SK-N-SH (cell line): ENCODE measurements at regions not wholly inside any gene's neighbourhood (a gene's known extent, or its start where the extent isn't known, plus 50 kb on each side); places are given as distances from the start of the nearest gene placed in this dataset.

Source experiments
- CTCF ChIA-PET: fragments of 300-600, 350-600 bp; formaldehyde crosslinking; extraction: SDS; loops from one replicate; lab custom pipeline; 2021; lab: Yijun Ruan, JAX
- POLR2A ChIA-PET: fragments of 350-600 bp; sonication (Branson Sonifier 250); formaldehyde crosslinking; extraction: SDS; loops from one replicate; lab custom pipeline; 2020; ENCODE audit warnings: antibody characterized with exemption, inconsistent platforms; lab: Yijun Ruan, JAX
- DNase-seq: peaks from one replicate; pipeline ENCODE4 v3.0.0; 2012
- H2AFZ ChIP-seq: fragments of 200-600 bp; sonication (generic); 2 replicates; pipeline ENCODE4 v1.8.1; 2016; ENCODE audit warnings: antibody characterized with exemption, mild to moderate bottlenecking, low read depth
- H3F3A ChIP-seq: fragments of 200-600 bp; sonication (generic); replicated peaks from 2 replicates; pipeline ENCODE3; 2016; ENCODE audit warnings: antibody characterized with exemption, mild to moderate bottlenecking; ENCODE audit not compliant: insufficient read depth
- H3K27ac ChIP-seq, 2 experiments: fragments of 200-500 bp in 1 of 2; fragments of 200-600 bp in 1 of 2; sonication (Bioruptor generic) in 1 of 2; sonication (generic), shearing (Covaris generic) in 1 of 2; 2 replicates each; pipeline versions ENCODE4 v1.5.1 to v1.6.1; 2014 to 2016; ENCODE audit warnings: low read depth in 2 of 2, inconsistent platforms in 1 of 2, low read length in 1 of 2, mild to moderate bottlenecking in 1 of 2, mixed read lengths in 1 of 2
- H3K27me3 ChIP-seq: fragments of 200-600 bp; sonication (generic), shearing (Covaris generic); 2 replicates; pipeline ENCODE4 v1.6.1; 2016; ENCODE audit warnings: mixed run types; ENCODE audit not compliant: insufficient read depth
- H3K36me3 ChIP-seq, 2 experiments: fragments of 200-500 bp in 1 of 2; fragments of 200-600 bp in 1 of 2; sonication (Bioruptor generic) in 1 of 2; sonication (generic) in 1 of 2; replicated peaks in 1 of 2; 2 replicates each; pipeline versions ENCODE3 to v1.5.1; 2014 to 2016; ENCODE audit warnings: low read length in 1 of 2, mild to moderate bottlenecking in 1 of 2; ENCODE audit not compliant: insufficient read depth in 2 of 2, control insufficient read depth in 1 of 2
- H3K4me1 ChIP-seq, 2 experiments: fragments of 200-500 bp in 1 of 2; fragments of 200-600 bp in 1 of 2; sonication (Bioruptor generic) in 1 of 2; sonication (generic), shearing (Covaris generic) in 1 of 2; 2 replicates each; pipeline versions ENCODE4 v1.5.1 to v1.6.1; 2014 to 2016; ENCODE audit warnings: low read depth in 1 of 2, low read length in 1 of 2, mixed run types in 1 of 2; ENCODE audit not compliant: insufficient read depth in 2 of 2, control insufficient read depth in 1 of 2
- H3K4me2 ChIP-seq: fragments of 200-600 bp; sonication (generic), shearing (Covaris generic); 2 replicates; pipeline ENCODE4 v1.6.1; 2017; ENCODE audit warnings: mixed run types
- H3K4me3 ChIP-seq, 2 experiments: fragments of 200-500 bp in 1 of 2; fragments of 200-600 bp in 1 of 2; sonication (Bioruptor generic) in 1 of 2; sonication (generic), shearing (Covaris generic) in 1 of 2; 2 replicates each; pipeline versions ENCODE4 v1.5.1 to v1.8.1; 2014 to 2016; ENCODE audit warnings: low read depth in 2 of 2, inconsistent platforms in 1 of 2, low read length in 1 of 2, mild to moderate bottlenecking in 1 of 2, mixed read lengths in 1 of 2, moderate library complexity in 1 of 2
- H3K79me2 ChIP-seq: fragments of 200-600 bp; sonication (generic); 2 replicates; pipeline ENCODE4 v1.8.1; 2017; ENCODE audit warnings: mild to moderate bottlenecking; ENCODE audit not compliant: insufficient read depth
- H3K9ac ChIP-seq: fragments of 200-600 bp; sonication (generic); 2 replicates; pipeline ENCODE4 v1.6.1; 2017; ENCODE audit warnings: mixed run types
- H3K9me2 ChIP-seq: fragments of 200-600 bp; sonication (generic); 2 replicates; pipeline ENCODE4 v1.6.1; 2017; ENCODE audit warnings: mixed run types
- H3K9me3 ChIP-seq: fragments of 200-600 bp; sonication (generic); 2 replicates; pipeline ENCODE4 v1.6.1; 2017; ENCODE audit warnings: mixed run types, mild to moderate bottlenecking, moderate library complexity
- H4K20me1 ChIP-seq: fragments of 200-600 bp; sonication (generic); 2 replicates; pipeline ENCODE4 v1.6.1; 2017; ENCODE audit warnings: mild to moderate bottlenecking, mixed run types; ENCODE audit not compliant: insufficient read depth
- CTCF ChIP-seq: fragments of 200-600 bp; sonication (generic); IDR thresholded peaks from 2 replicates; pipeline ENCODE4 v1.6.1; 2017; ENCODE audit warnings: antibody characterized with exemption, mild to moderate bottlenecking, moderate library complexity
- EP300 ChIP-seq, 2 experiments: IDR thresholded peaks; 2 replicates each; pipeline versions ENCODE4 v1.4.0 to v1.6.1; 2012; ENCODE audit warnings: borderline replicate concordance in 1 of 2, low read depth in 1 of 2, low read length in 1 of 2
- EZH2phosphoT487 ChIP-seq: fragments of 200-600 bp; sonication (generic); IDR thresholded peaks from 2 replicates; pipeline ENCODE4 v1.6.1; 2017; ENCODE audit warnings: low read depth, mixed run types, mild to moderate bottlenecking, antibody characterized with exemption, moderate library complexity, borderline replicate concordance
- FOXM1 ChIP-seq: IDR thresholded peaks from 2 replicates; pipeline ENCODE4 v1.4.0; 2012; ENCODE audit warnings: low read depth, mild to moderate bottlenecking
- IRF3 ChIP-seq: fragments of 150-350 bp; IDR thresholded peaks from 2 replicates; pipeline ENCODE4 v1.6.1; 2016; ENCODE audit warnings: mild to moderate bottlenecking, low read depth, low read length
- JUND ChIP-seq: IDR thresholded peaks from 2 replicates; pipeline ENCODE4 v1.4.0; 2012
- MAX ChIP-seq: IDR thresholded peaks from 2 replicates; pipeline ENCODE4 v1.4.0; 2012; ENCODE audit warnings: low read depth
- MEF2A ChIP-seq: IDR thresholded peaks from 2 replicates; pipeline ENCODE4 v1.4.0; 2012; ENCODE audit warnings: low read depth, borderline replicate concordance
- MXI1 ChIP-seq: IDR thresholded peaks from 2 replicates; pipeline ENCODE4 v1.6.1; 2012; ENCODE audit warnings: mild to moderate bottlenecking, low read depth, low read length, improper control_type of control experiment
- NRF1 ChIP-seq: IDR thresholded peaks from 2 replicates; pipeline ENCODE4 v1.6.1; 2012; ENCODE audit warnings: low read depth, mild to moderate bottlenecking, low read length
- RAD21 ChIP-seq: IDR thresholded peaks from 2 replicates; pipeline ENCODE4 v1.6.1; 2012; ENCODE audit warnings: mild to moderate bottlenecking, low read length
- RFX5 ChIP-seq: IDR thresholded peaks from 2 replicates; pipeline ENCODE4 v1.6.1; 2012; ENCODE audit warnings: mild to moderate bottlenecking, improper control_type of control experiment, low read length
- RXRA ChIP-seq: IDR thresholded peaks from 2 replicates; pipeline ENCODE4 v1.4.0; 2012; ENCODE audit warnings: low read depth, mild to moderate bottlenecking, borderline replicate concordance
- SIN3A ChIP-seq: IDR thresholded peaks from 2 replicates; pipeline ENCODE4 v1.6.1; 2012; ENCODE audit warnings: low read depth, mild to moderate bottlenecking, low read length, moderate library complexity, borderline replicate concordance
- TAF1 ChIP-seq: IDR thresholded peaks from 2 replicates; pipeline ENCODE4 v1.6.1; 2012; ENCODE audit warnings: low read depth, mild to moderate bottlenecking, low read length, moderate library complexity, borderline replicate concordance
- TCF12 ChIP-seq: IDR thresholded peaks from 2 replicates; pipeline ENCODE4 v1.4.0; 2012
- TEAD4 ChIP-seq: IDR thresholded peaks from 2 replicates; pipeline ENCODE4 v1.4.0; 2012; ENCODE audit warnings: mild to moderate bottlenecking, borderline replicate concordance; ENCODE audit not compliant: insufficient read depth
- ZBTB33 ChIP-seq: IDR thresholded peaks from 2 replicates; pipeline ENCODE4 v1.4.0; 2012; ENCODE audit warnings: low read depth, borderline replicate concordance
- WGBS: methylation state at CpG from one replicate; pipeline ENCODE4 v1.1.6; 2017; ENCODE audit warnings: low lambda C conversion rate; 5-methylcytosine and 5-hydroxymethylcytosine counted together

- Histone ChIP-seq H3K27me3 (no peaks in the 10 kb centered on the region), H3K9me2 (no peaks in the 10 kb centered on the region), H3K4me3 (no peak overlapping the region), H2AFZ (no peak overlapping the region), H3K4me1 (no peaks in the 10 kb centered on the region; a peak in 2 of 4 replicates), H3K79me2 (no peaks in the 10 kb centered on the region), H3F3A (no peaks in the 10 kb centered on the region), H3K9me3 (no peaks in the 10 kb centered on the region), H3K27ac (no peak overlapping the region), H3K9ac (no peak overlapping the region), H3K4me2 (no peak overlapping the region), H4K20me1 (no peaks in the 10 kb centered on the region), H3K36me3 (no peaks in the 10 kb centered on the region)
- TF ChIP-seq EZH2phosphoT487: no peak
- TF ChIP-seq SIN3A: no peak
- no peak for TF ChIP-seq CTCF
- no peak for TF ChIP-seq IRF3
- TF ChIP-seq JUND: no peak
- no peak for TF ChIP-seq EP300 (IDR thresholded peaks at IDR 0.05; ENCODE audit: borderline replicate concordance in 1 of 2, low read depth in 1 of 2, low read length in 1 of 2)
- no peak for TF ChIP-seq TCF12
- no peak for TF ChIP-seq NRF1
- TF ChIP-seq RXRA: no peak
- no peak for TF ChIP-seq RFX5
- TF ChIP-seq MEF2A: no peak
- TF ChIP-seq FOXM1: no peak
- TF ChIP-seq ZBTB33: no peak
- no peak for TF ChIP-seq RAD21
- TF ChIP-seq TAF1: no peak
- no peak for TF ChIP-seq MXI1
- TF ChIP-seq TEAD4: no peak
- no peak for TF ChIP-seq MAX
- POLR2A ChIA-PET: no interaction called here
- 56% methylated on average over 2 of the region's 2 CpGs for WGBS
- DNase-seq: no peak
- CTCF ChIA-PET: no interaction called here
Observed at GRCh38 chr2:75428060-75428459, 132.7 kb downstream of the EVA1A start.
